ENCODE measurements at regions not wholly inside any gene's neighbourhood (a gene's known extent, or its start where the extent isn't known, plus 50 kb on each side); places are given as distances from the start of the nearest gene placed in this dataset.

DNA sequence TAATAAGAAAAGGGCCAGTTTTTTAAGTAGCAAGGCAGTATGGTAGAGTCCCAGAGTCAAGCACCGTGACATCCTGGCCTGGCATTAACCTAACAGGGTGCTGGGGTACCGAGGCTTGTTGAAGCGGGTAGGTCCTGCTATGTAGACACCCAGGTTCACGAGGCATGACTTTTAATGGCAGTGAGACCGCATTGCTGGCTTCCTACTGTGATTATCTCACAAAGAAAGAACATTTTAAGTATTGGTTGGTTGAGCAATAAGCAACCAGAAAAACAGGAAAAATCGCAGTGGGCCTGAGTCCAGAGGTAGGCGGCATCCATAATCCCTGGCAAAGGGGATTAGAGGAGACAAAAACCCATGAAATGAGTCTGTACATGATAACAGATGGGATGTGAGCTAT, 927.9 kb upstream of the ACVR2A start:
- DNase-seq (no peak), ATAC-seq (no peak)
- intact Hi-C loops (cut with DNase I, micrococcal nuclease), result no loop called here
- Histone ChIP-seq H3K36me3 (ENCODE audit: low read depth) (no peaks in the 10 kb centered on the region), H3K4me1 (ENCODE audit: low read depth) (peaks cover 12% of the 10 kb centered on the region), H3K4me3 (no peak overlapping the region), H3K9me3 (no peaks in the 10 kb centered on the region)
- TF ChIP-seq, protein P1, sequence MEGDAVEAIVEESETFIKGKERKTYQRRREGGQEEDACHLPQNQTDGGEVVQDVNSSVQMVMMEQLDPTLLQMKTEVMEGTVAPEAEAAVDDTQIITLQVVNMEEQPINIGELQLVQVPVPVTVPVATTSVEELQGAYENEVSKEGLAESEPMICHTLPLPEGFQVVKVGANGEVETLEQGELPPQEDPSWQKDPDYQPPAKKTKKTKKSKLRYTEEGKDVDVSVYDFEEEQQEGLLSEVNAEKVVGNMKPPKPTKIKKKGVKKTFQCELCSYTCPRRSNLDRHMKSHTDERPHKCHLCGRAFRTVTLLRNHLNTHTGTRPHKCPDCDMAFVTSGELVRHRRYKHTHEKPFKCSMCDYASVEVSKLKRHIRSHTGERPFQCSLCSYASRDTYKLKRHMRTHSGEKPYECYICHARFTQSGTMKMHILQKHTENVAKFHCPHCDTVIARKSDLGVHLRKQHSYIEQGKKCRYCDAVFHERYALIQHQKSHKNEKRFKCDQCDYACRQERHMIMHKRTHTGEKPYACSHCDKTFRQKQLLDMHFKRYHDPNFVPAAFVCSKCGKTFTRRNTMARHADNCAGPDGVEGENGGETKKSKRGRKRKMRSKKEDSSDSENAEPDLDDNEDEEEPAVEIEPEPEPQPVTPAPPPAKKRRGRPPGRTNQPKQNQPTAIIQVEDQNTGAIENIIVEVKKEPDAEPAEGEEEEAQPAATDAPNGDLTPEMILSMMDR (IDR thresholded peaks at IDR 0.05), result no peak

DNA sequence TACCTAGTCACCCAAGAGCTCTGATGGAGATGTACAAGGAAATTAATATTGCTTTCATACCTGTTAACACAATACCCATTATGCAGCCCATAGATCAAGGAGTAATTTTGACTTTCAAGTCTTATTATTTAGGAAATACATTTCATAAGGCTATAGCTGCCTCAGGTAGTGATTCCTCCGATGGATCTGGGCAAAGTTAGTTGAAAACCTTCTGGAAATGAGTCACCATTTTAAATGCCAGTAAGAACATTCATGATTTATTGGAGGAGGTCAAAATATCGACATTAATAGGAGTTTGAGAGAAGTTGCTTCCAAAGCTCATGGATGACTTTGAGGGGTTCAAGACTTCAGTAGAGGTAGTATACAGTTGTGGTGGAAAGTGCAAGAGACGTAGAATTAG, 931.4 kb upstream of the ACVR2A start:
- Histone ChIP-seq H3K4me3 (no peak overlapping the region), H3K36me3 (ENCODE audit: low read depth) (no peaks in the 10 kb centered on the region), H3K9me3 (no peaks in the 10 kb centered on the region), H3K4me1 (ENCODE audit: low read depth) (peaks cover 12% of the 10 kb centered on the region)
- ATAC-seq, result no peak
- DNase-seq, result no peak
- intact Hi-C loops (cut with DNase I, micrococcal nuclease), result no loop called here
- TF ChIP-seq, protein P1 (IDR thresholded peaks at IDR 0.05), result no peak

GRCh38 chr2:146912536-146912935, 932.3 kb upstream of the ACVR2A start:
- ATAC-seq (no peak), DNase-seq (no peak)
- Histone ChIP-seq H3K4me3 (no peak overlapping the region), H3K36me3 (ENCODE audit: low read depth) (no peaks in the 10 kb centered on the region), H3K9me3 (no peaks in the 10 kb centered on the region), H3K4me1 (ENCODE audit: low read depth) (peaks cover 3% of the 10 kb centered on the region)
- TF ChIP-seq, protein P1 (IDR thresholded peaks at IDR 0.05), result no peak
- intact Hi-C loops (cut with DNase I, micrococcal nuclease), result no loop called here

GRCh38 chr2:146908776-146909175, 936.1 kb upstream of the ACVR2A start:
- Histone ChIP-seq H3K9me3 (no peaks in the 10 kb centered on the region), H3K4me3 (no peak overlapping the region), H3K36me3 (ENCODE audit: low read depth) (no peaks in the 10 kb centered on the region), H3K4me1 (ENCODE audit: low read depth) (no peaks in the 10 kb centered on the region)
- no peak for DNase-seq
- TF ChIP-seq, protein P1 (IDR thresholded peaks at IDR 0.05), result no peak
- intact Hi-C loops (cut with DNase I, micrococcal nuclease), result no loop called here
- no peak for ATAC-seq

DNA sequence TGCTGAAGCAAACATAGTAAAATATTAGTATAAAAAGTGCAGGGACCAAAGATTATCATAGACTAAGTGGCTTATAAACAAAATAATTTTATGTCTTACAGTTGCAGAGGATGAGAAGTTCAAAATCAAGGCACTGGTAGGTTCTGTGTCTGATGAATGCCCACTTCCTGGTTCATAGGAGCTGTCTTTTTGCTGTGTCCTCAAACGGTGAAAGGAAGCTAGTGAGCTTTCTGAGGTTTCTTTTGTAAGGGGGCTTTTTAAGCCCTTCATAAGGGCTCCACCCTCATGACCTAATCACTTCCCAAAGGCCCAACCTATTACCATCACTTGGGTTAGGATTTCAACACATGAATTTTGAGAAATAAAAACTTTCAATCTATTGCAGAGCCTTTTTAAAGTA, 946.7 kb upstream of the ACVR2A start:
- TF ChIP-seq, protein P1 (IDR thresholded peaks at IDR 0.05), result no peak
- ATAC-seq, result no peak
- H3K9me3 ChIP-seq, result no peaks in the 10 kb centered on the region
- DNase-seq, result no peak
- no peaks in the 10 kb centered on the region for H3K36me3 ChIP-seq (ENCODE audit: low read depth)
- intact Hi-C loops (cut with DNase I, micrococcal nuclease), result no loop called here
- H3K4me1 ChIP-seq (ENCODE audit: low read depth), result no peaks in the 10 kb centered on the region
- no peak overlapping the region for H3K4me3 ChIP-seq

DNA sequence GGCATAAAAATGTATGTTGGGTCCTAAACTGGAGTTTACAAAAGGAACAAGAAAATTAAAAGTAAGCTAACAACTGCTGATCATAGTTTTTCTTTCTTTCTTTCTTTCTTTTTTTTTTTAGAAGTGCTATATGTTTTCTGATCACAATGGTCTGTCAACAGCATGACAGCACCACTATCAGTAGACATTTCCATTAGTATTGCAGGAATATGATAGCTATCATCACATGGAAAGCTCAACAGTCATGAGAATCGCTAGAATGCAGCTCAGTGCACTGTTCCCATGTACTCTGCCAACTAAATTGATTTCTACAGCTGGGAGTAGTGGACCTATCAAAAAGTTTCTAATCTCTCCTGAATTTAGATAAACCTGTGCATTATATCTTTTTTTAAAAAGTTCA, 950.3 kb upstream of the ACVR2A start:
- no peak for DNase-seq
- H3K36me3 ChIP-seq (ENCODE audit: low read depth), result no peaks in the 10 kb centered on the region
- TF ChIP-seq, protein P1 (IDR thresholded peaks at IDR 0.05), result no peak
- intact Hi-C loops (cut with DNase I, micrococcal nuclease), result no loop called here
- no peaks in the 10 kb centered on the region for H3K4me1 ChIP-seq (ENCODE audit: low read depth)
- H3K4me3 ChIP-seq, result no peak overlapping the region
- H3K9me3 ChIP-seq, result no peaks in the 10 kb centered on the region
- no peak for ATAC-seq

Data from mucosa of descending colon (tissue), 3 donors.